Mesendoderm (in vitro differentiated cells): ENCODE measurements at regions not wholly inside any gene's neighbourhood (a gene's known extent, or its start where the extent isn't known, plus 50 kb on each side); places are given as distances from the start of the nearest gene placed in this dataset.
A peak's percentile ranks its signal among the peaks of the same experiment; 100 is the strongest.

Source experiments
- DNase-seq: peaks from one replicate; pipeline ENCODE4 v3.0.0; 2013
- H2AK5ac ChIP-seq: 2 replicates; pipeline ENCODE4 v1.6.1; 2013; ENCODE audit warnings: low read length, inconsistent platforms
- H2BK120ac ChIP-seq: 2 replicates; pipeline ENCODE4 v1.6.1; 2013; ENCODE audit warnings: low read depth, mild to moderate bottlenecking, low read length, moderate library complexity, mixed read lengths
- H2BK15ac ChIP-seq: replicated peaks from 2 replicates; pipeline ENCODE4 v1.6.1; 2013; ENCODE audit warnings: low read depth, mild to moderate bottlenecking, moderate library complexity
- H2BK5ac ChIP-seq: 2 replicates; pipeline ENCODE4 v1.6.1; 2013; ENCODE audit warnings: low read length, inconsistent platforms
- H3K18ac ChIP-seq: 2 replicates; pipeline ENCODE4 v1.6.1; 2013; ENCODE audit warnings: mild to moderate bottlenecking, low read length, mixed read lengths
- H3K23ac ChIP-seq: one replicate; pipeline ENCODE4 v1.6.1; 2013; ENCODE audit warnings: low read length
- H3K27ac ChIP-seq: 2 replicates; pipeline ENCODE4 v1.5.1; 2013; ENCODE audit warnings: low read depth, mild to moderate bottlenecking, inconsistent platforms, low read length, moderate library complexity
- H3K27me3 ChIP-seq: 2 replicates; pipeline ENCODE4 v1.6.1; 2013; ENCODE audit warnings: low read length, control low read depth, mild to moderate bottlenecking, inconsistent platforms; ENCODE audit not compliant: insufficient read depth, poor library complexity
- H3K36me3 ChIP-seq: 2 replicates; pipeline ENCODE4 v1.6.1; 2013; ENCODE audit warnings: low read length, inconsistent platforms; ENCODE audit not compliant: control insufficient read depth, insufficient read depth
- H3K4ac ChIP-seq: one replicate; pipeline ENCODE4 v1.6.1; 2013; ENCODE audit warnings: low read depth, mild to moderate bottlenecking, low read length, moderate library complexity
- H3K4me1 ChIP-seq: 2 replicates; pipeline ENCODE4 v1.6.1; 2013; ENCODE audit warnings: low read depth, low read length, inconsistent platforms; ENCODE audit not compliant: control insufficient read depth
- H3K4me2 ChIP-seq: 2 replicates; pipeline ENCODE4 v1.6.1; 2013; ENCODE audit warnings: low read length
- H3K4me3 ChIP-seq: 2 replicates; pipeline ENCODE4 v1.5.1; 2013; ENCODE audit warnings: mild to moderate bottlenecking, low read length
- H3K56ac ChIP-seq: one replicate; pipeline ENCODE4 v1.6.1; 2013; ENCODE audit warnings: low read length
- H3K79me1 ChIP-seq: 2 replicates; pipeline ENCODE4 v1.6.1; 2013; ENCODE audit warnings: low read length, inconsistent platforms
- H3K79me2 ChIP-seq: 2 replicates; pipeline ENCODE4 v1.6.1; 2013; ENCODE audit warnings: mild to moderate bottlenecking, low read length; ENCODE audit not compliant: control insufficient read depth, insufficient read depth
- H3K9ac ChIP-seq: 2 replicates; pipeline ENCODE4 v1.6.1; 2013; ENCODE audit warnings: low read length, inconsistent platforms
- H4K5ac ChIP-seq: one replicate; pipeline ENCODE4 v1.6.1; 2013; ENCODE audit warnings: low read length
- H4K8ac ChIP-seq: one replicate; pipeline ENCODE4 v1.6.1; 2013; ENCODE audit warnings: low read depth, mild to moderate bottlenecking, control low read depth, low read length, moderate library complexity
- WGBS: extraction: QIAGEN DNeasy Blood & Tissue Kit; methylation state at CpG from one replicate; pipeline ENCODE4 v1.1.7; 2013; ENCODE audit warnings: low lambda C conversion rate, missing lambda C conversion rate; ENCODE audit not compliant: insufficient coverage; ENCODE audit errors: extremely low coverage; 5-methylcytosine and 5-hydroxymethylcytosine counted together

- DNase-seq, result no peak
- Histone ChIP-seq H3K23ac (no peak overlapping the region), H4K5ac (no peak overlapping the region), H3K27me3 (no peaks in the 10 kb centered on the region), H3K4ac (no peak overlapping the region), H2BK120ac (no peak overlapping the region), H3K27ac (no peak overlapping the region), H3K56ac (no peak overlapping the region), H3K79me1 (no peaks in the 10 kb centered on the region), H2BK15ac (no peak overlapping the region), H3K4me2 (no peak overlapping the region), H3K36me3 (no peaks in the 10 kb centered on the region), H2BK5ac (no peak overlapping the region), H3K4me1 (no peaks in the 10 kb centered on the region), H3K79me2 (no peaks in the 10 kb centered on the region), H4K8ac (no peak overlapping the region), H2AK5ac (no peak overlapping the region), H3K18ac (no peak overlapping the region), H3K9ac (no peak overlapping the region), H3K4me3 (no peak overlapping the region)
- no CpG with 5 or more reads among the region's 8 CpGs for WGBS
Observed at GRCh38 chr20:24236201-24236600, 233.2 kb upstream of the SYNDIG1 start.

DNA sequence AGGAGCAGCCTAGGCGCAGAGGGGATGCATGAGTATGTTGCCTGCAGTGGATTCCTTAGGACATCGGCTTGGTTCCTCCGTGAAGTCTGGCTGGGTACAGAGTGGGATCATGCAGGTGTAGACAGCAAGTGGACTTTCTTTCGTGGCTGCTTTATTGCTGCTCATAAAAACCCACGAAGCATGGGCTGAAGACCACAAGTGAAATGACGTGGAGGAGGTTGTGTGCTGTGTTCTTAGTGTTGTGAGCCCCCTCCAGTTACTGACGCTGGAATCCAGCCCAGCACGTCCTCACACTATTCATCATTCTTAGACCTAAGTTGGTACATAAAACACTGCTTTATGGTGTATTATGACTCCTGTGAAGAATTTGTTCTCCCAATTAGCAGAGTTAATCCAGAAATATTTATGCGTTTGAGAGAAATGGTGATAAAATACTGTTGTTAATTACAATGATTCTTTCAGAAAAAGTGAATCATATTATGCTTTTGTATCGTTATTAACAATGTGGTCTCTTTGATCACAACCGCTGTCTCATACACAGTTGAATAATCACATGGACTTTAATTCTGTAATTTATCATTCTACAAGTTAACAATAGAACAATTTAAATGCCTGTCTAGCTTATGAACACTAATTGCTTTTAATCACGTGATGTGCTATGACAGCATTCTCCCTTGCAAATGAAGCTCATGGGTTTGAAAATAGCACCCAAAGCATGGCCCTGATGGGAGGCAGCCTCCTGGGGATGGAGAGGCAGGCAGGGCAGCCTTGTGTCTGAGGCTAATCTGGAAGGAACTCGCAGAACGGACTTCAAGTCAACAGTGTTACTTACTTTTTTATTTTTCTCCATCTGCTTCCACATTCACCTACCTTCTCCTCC, 233.9 kb upstream of the SYNDIG1 start:
- Histone ChIP-seq H3K4me3 (no peak overlapping the region), H3K27ac (no peak overlapping the region)

GRCh38 chr20:24227600-24227999, 239.0 kb upstream of the GGTLC1 start:
- no peak overlapping the region for H4K5ac ChIP-seq
- no peak for DNase-seq
- no peak overlapping the region for H3K4me3 ChIP-seq
- H2BK120ac ChIP-seq, result no peak overlapping the region
- no peaks in the 10 kb centered on the region for H3K4me1 ChIP-seq
- no peak overlapping the region for H2AK5ac ChIP-seq
- no peak overlapping the region for H3K4ac ChIP-seq
- no CpG with 5 or more reads among the region's 3 CpGs for WGBS
- no peaks in the 10 kb centered on the region for H3K79me2 ChIP-seq
- H3K27me3 ChIP-seq, result no peaks in the 10 kb centered on the region
- no peak overlapping the region for H3K18ac ChIP-seq
- H2BK5ac ChIP-seq, result no peak overlapping the region
- no peak overlapping the region for H3K9ac ChIP-seq
- no peaks in the 10 kb centered on the region for H3K36me3 ChIP-seq
- H3K4me2 ChIP-seq, result no peak overlapping the region
- H3K56ac ChIP-seq, result no peak overlapping the region
- H4K8ac ChIP-seq, result no peak overlapping the region
- no peak overlapping the region for H2BK15ac ChIP-seq
- H3K27ac ChIP-seq, result no peak overlapping the region
- no peaks in the 10 kb centered on the region for H3K79me1 ChIP-seq
- H3K23ac ChIP-seq, result no peak overlapping the region

More for the DNA sequence above, 233.9 kb upstream of the SYNDIG1 start:
- Histone ChIP-seq H3K4me1 (no peaks in the 10 kb centered on the region), H3K79me1 (no peaks in the 10 kb centered on the region), H3K4ac (no peak overlapping the region), H2BK120ac (no peak overlapping the region), H2BK15ac (no peak overlapping the region), H4K5ac (no peak overlapping the region), H3K9ac (no peak overlapping the region), H3K18ac (no peak overlapping the region), H3K79me2 (no peaks in the 10 kb centered on the region), H3K4me2 (no peak overlapping the region), H3K56ac (no peak overlapping the region), H2AK5ac (no peak overlapping the region), H2BK5ac (no peak overlapping the region), H3K23ac (no peak overlapping the region), H3K27me3 (no peaks in the 10 kb centered on the region), H4K8ac (no peak overlapping the region), H3K36me3 (no peaks in the 10 kb centered on the region)
- no peak for DNase-seq
- no CpG with 5 or more reads among the region's 14 CpGs for WGBS

DNA sequence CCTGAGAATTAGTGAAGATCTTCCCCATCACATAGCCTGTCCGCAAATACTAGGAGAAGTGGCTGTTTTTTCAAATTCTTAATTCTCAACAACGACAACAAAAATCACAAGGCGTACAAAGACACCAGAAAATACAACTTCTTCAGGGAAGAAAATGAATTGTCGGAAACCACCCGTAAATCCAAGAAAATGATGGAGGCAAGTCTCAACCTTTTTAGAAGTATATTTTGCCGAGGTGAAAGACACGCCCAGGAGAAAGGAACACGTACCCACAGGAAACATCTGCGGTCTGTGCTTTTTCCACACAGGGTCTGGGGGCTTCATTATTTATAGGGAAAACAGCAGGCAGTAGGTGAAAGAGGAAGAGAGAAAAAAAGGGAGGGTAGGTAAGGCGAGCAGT, 223.9 kb upstream of the GGTLC1 start:
- no peaks in the 10 kb centered on the region for H3K79me2 ChIP-seq
- no peak overlapping the region for H4K8ac ChIP-seq
- no peak for DNase-seq
- H3K4ac ChIP-seq, result no peak overlapping the region
- H2BK5ac ChIP-seq, result no peak overlapping the region
- H3K9ac ChIP-seq, result no peak overlapping the region
- H3K18ac ChIP-seq, result no peak overlapping the region
- no peak overlapping the region for H2AK5ac ChIP-seq
- H3K36me3 ChIP-seq, result no peaks in the 10 kb centered on the region
- no CpG with 5 or more reads among the region's 10 CpGs for WGBS
- H3K56ac ChIP-seq, result no peak overlapping the region
- no peak overlapping the region for H3K4me3 ChIP-seq
- H3K27ac ChIP-seq, result no peak overlapping the region
- no peaks in the 10 kb centered on the region for H3K4me1 ChIP-seq
- H3K4me2 ChIP-seq, result no peak overlapping the region
- no peak overlapping the region for H4K5ac ChIP-seq
- H3K23ac ChIP-seq, result no peak overlapping the region
- no peaks in the 10 kb centered on the region for H3K27me3 ChIP-seq
- H3K79me1 ChIP-seq, result no peaks in the 10 kb centered on the region
- H2BK120ac ChIP-seq, result no peak overlapping the region
- no peak overlapping the region for H2BK15ac ChIP-seq

DNA sequence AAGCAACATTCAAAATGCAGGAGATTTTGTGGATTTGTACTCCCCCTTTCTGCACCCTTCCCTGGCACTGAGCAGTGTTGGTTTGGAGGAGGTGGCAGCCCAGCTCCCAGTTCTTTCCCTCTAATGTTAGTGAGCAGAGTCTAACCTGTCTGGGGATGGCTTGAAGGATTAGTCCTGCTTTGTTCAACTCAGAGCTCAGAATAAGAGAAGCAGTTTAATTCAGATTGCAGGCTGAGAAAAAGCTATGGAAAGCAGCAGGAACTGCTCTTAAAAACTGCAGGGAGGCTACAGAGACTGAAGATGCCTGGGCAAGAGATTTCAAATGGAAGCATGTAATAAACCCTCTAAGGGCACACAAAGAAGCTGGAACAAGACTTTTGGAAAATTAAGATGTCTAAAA, 223.4 kb upstream of the GGTLC1 start:
- no peak overlapping the region for H4K5ac ChIP-seq
- no peak overlapping the region for H2BK120ac ChIP-seq
- H3K27me3 ChIP-seq, result no peaks in the 10 kb centered on the region
- no peaks in the 10 kb centered on the region for H3K79me1 ChIP-seq
- no peak overlapping the region for H3K18ac ChIP-seq
- no peak overlapping the region for H3K9ac ChIP-seq
- H3K36me3 ChIP-seq, result no peaks in the 10 kb centered on the region
- no peaks in the 10 kb centered on the region for H3K79me2 ChIP-seq
- H3K56ac ChIP-seq, result no peak overlapping the region
- no peak overlapping the region for H3K4me3 ChIP-seq
- no peaks in the 10 kb centered on the region for H3K4me1 ChIP-seq
- no peak overlapping the region for H2BK15ac ChIP-seq
- H3K4ac ChIP-seq, result no peak overlapping the region
- no peak for DNase-seq
- no peak overlapping the region for H2AK5ac ChIP-seq
- H4K8ac ChIP-seq, result no peak overlapping the region
- H2BK5ac ChIP-seq, result no peak overlapping the region
- no peak overlapping the region for H3K23ac ChIP-seq
- H3K27ac ChIP-seq, result no peak overlapping the region
- H3K4me2 ChIP-seq, result no peak overlapping the region

GRCh38 chr20:24210356-24210755, 221.8 kb upstream of the GGTLC1 start:
- peak; percentile 65 for DNase-seq
- H3K79me1 ChIP-seq, result no peaks in the 10 kb centered on the region
- H4K8ac ChIP-seq, result no peak overlapping the region
- H3K79me2 ChIP-seq, result no peaks in the 10 kb centered on the region
- no peak overlapping the region for H3K56ac ChIP-seq
- no peak overlapping the region for H3K18ac ChIP-seq
- H2BK15ac ChIP-seq, result no peak overlapping the region
- H3K27ac ChIP-seq, result no peak overlapping the region
- no peak overlapping the region for H3K23ac ChIP-seq
- no CpG with 5 or more reads among the region's 2 CpGs for WGBS
- H2BK5ac ChIP-seq, result no peak overlapping the region
- no peak overlapping the region for H4K5ac ChIP-seq
- no peak overlapping the region for H3K4me3 ChIP-seq
- no peak overlapping the region for H2BK120ac ChIP-seq
- H2AK5ac ChIP-seq, result no peak overlapping the region
- peaks cover 3% of the 10 kb centered on the region for H3K4me1 ChIP-seq
- no peaks in the 10 kb centered on the region for H3K36me3 ChIP-seq
- no peaks in the 10 kb centered on the region for H3K27me3 ChIP-seq
- no peak overlapping the region for H3K9ac ChIP-seq
- no peak overlapping the region for H3K4ac ChIP-seq
- no peak overlapping the region for H3K4me2 ChIP-seq
